HL-60 (cell line): ENCODE measurements at regions not wholly inside any gene's neighbourhood (a gene's known extent, or its start where the extent isn't known, plus 50 kb on each side); places are given as distances from the start of the nearest gene placed in this dataset.

Experiments
- DNase-seq, 2 experiments: peaks; one replicate each; pipeline ENCODE4 v3.0.0-alpha.2; 2010 to 2020; ENCODE audit warnings: low read depth in 1 of 2, low spot score in 1 of 2
- H3K27ac ChIP-seq: fragments of 250-450 bp; sonication (Bioruptor Pico); replicated peaks from 2 replicates; pipeline ENCODE4 v1.5.1; 2020; ENCODE audit warnings: mild to moderate bottlenecking, moderate library complexity
- H3K27me3 ChIP-seq: fragments of 250-450 bp; sonication (Bioruptor Pico); 2 replicates; pipeline ENCODE4 v1.5.1; 2021; ENCODE audit warnings: mild to moderate bottlenecking, moderate library complexity; ENCODE audit not compliant: insufficient read depth, poor library complexity, severe bottlenecking
- H3K4me3 ChIP-seq: replicated peaks from 2 replicates; pipeline ENCODE4 v1.5.1; 2011; ENCODE audit warnings: mild to moderate bottlenecking, control low read depth, low read length; ENCODE audit not compliant: insufficient read depth
- GABPA ChIP-seq: IDR thresholded peaks from 2 replicates; pipeline ENCODE4 v1.6.1; 2012; ENCODE audit warnings: low read depth
- POLR2AphosphoS5 ChIP-seq: IDR thresholded peaks from 2 replicates; pipeline ENCODE4 v1.6.1; 2012; ENCODE audit warnings: low read depth
- REST ChIP-seq: IDR thresholded peaks from 2 replicates; pipeline ENCODE4 v1.6.1; 2012; ENCODE audit warnings: low read depth; ENCODE audit not compliant: insufficient replicate concordance
- SPI1 ChIP-seq: IDR thresholded peaks from 2 replicates; pipeline ENCODE4 v1.6.1; 2012; ENCODE audit warnings: low read depth, mild to moderate bottlenecking, borderline replicate concordance
- TF ChIP-seq, protein P1 (sequence below): IDR thresholded peaks from one replicate; pipeline ENCODE4 v1.5.1; 2011; ENCODE audit warnings: low read length, control low read depth, inconsistent platforms; ENCODE audit not compliant: insufficient read depth

- Histone ChIP-seq H3K27ac (no peak overlapping the region), H3K4me3 (no peak overlapping the region), H3K27me3 (no peaks in the 10 kb centered on the region)
- no peak for TF ChIP-seq POLR2AphosphoS5
- TF ChIP-seq, protein P1, sequence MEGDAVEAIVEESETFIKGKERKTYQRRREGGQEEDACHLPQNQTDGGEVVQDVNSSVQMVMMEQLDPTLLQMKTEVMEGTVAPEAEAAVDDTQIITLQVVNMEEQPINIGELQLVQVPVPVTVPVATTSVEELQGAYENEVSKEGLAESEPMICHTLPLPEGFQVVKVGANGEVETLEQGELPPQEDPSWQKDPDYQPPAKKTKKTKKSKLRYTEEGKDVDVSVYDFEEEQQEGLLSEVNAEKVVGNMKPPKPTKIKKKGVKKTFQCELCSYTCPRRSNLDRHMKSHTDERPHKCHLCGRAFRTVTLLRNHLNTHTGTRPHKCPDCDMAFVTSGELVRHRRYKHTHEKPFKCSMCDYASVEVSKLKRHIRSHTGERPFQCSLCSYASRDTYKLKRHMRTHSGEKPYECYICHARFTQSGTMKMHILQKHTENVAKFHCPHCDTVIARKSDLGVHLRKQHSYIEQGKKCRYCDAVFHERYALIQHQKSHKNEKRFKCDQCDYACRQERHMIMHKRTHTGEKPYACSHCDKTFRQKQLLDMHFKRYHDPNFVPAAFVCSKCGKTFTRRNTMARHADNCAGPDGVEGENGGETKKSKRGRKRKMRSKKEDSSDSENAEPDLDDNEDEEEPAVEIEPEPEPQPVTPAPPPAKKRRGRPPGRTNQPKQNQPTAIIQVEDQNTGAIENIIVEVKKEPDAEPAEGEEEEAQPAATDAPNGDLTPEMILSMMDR = no peak
- no peak for TF ChIP-seq GABPA
- TF ChIP-seq REST = no peak
- no peak for TF ChIP-seq SPI1
- DNase-seq = no peak
These were observed 364.8 kb upstream of the RBFOX1 start for GRCh38 chr16:6967796-6968320.

DNA sequence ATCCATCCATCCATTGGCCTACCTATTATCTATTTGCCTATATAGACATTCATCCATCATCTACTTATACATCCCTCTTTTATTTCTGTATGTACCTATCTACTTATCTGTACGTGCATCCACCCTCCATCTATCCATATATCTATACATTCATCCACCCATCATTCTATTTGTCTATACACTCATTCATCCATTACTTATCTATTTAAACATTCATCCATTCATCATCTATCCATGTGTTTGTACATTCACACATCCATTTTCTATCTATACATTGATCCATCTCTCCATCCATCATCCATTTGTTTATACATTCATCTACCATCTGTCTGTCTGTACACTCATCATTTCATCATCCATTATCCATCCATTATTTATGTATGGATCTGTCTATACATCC is 365.7 kb upstream of the RBFOX1 start:
- no peak for TF ChIP-seq GABPA
- TF ChIP-seq REST = no peak
- no peak for TF ChIP-seq POLR2AphosphoS5
- no peak for TF ChIP-seq SPI1
- TF ChIP-seq, protein P1 = no peak
- Histone ChIP-seq H3K4me3 (no peak overlapping the region), H3K27ac (no peak overlapping the region), H3K27me3 (no peaks in the 10 kb centered on the region)
- DNase-seq = no peak

DNA sequence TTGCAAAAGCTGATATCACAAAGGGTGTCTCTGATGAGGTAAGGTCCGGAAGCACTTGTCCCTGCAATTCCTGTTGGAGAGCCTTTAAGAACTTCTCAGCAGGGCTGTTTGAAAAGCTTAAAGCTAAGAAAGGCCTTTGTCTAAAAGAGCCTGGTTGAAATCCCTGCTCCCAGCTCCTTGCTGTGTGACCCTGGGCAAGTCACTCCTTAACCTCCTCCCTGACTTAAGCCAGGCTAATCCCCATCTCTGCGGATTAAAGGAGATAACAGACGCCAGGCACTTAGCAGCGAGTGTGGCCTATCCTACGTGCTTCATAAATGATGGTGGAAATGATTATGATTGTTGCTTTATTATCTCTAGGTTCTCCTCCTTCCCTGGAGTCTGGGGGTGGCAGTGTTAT is 368.0 kb upstream of the RBFOX1 start:
- TF ChIP-seq REST = no peak
- no peak for TF ChIP-seq POLR2AphosphoS5
- TF ChIP-seq, protein P1 = no peak
- no peak for TF ChIP-seq SPI1
- no peak for TF ChIP-seq GABPA
- no peak for DNase-seq
- no peak overlapping the region for H3K27ac ChIP-seq
- H3K4me3 ChIP-seq = no peak overlapping the region
- no peaks in the 10 kb centered on the region for H3K27me3 ChIP-seq
